OCI-LY3 (cell line): ENCODE measurements at regions not wholly inside any gene's neighbourhood (a gene's known extent, or its start where the extent isn't known, plus 50 kb on each side); places are given as distances from the start of the nearest gene placed in this dataset.

Experiments used
- CTCF ChIP-seq: fragments of 200-600, 300-600 bp; sonication (generic); IDR thresholded peaks from 2 replicates; pipeline ENCODE4 v1.5.1; 2014; ENCODE audit warnings: antibody characterized with exemption, low read length, low read depth
- EZH2phosphoT487 ChIP-seq: fragments of 200-600 bp; shearing (Covaris generic); IDR thresholded peaks from 2 replicates; pipeline ENCODE4 v1.6.1; 2018; ENCODE audit warnings: antibody characterized with exemption, mixed run types, low read depth

- TF ChIP-seq EZH2phosphoT487 = no peak
- TF ChIP-seq CTCF = no peak
Observed at GRCh38 chr10:108169846-108170245, 1005.3 kb upstream of the SORCS1 start.
